K562 (cell line): ENCODE measurements at regions not wholly inside any gene's neighbourhood (a gene's known extent, or its start where the extent isn't known, plus 50 kb on each side); places are given as distances from the start of the nearest gene placed in this dataset.

ENCODE experiments used
- CBX5 ChIP-seq: IDR thresholded peaks from 2 replicates; pipeline ENCODE4 v1.6.1; 2014; ENCODE audit warnings: low read depth, borderline replicate concordance
- CHD1 ChIP-seq: fragments of 200-600 bp; sonication (generic); IDR thresholded peaks from one replicate; pipeline ENCODE4 v1.6.1; 2012; ENCODE audit warnings: mild to moderate bottlenecking, moderate library complexity, low read length, inconsistent platforms
- CREM ChIP-seq: IDR thresholded peaks from 2 replicates; pipeline ENCODE4 v1.6.1; 2014; ENCODE audit warnings: antibody characterized with exemption, low read depth
- EP400 ChIP-seq: fragments of 450-650 bp; IDR thresholded peaks from 2 replicates; pipeline ENCODE4 v1.6.1; 2017; ENCODE audit warnings: antibody characterized with exemption, mild to moderate bottlenecking, moderate library complexity
- ILF3 ChIP-seq: fragments of 450-650 bp; IDR thresholded peaks from 2 replicates; pipeline ENCODE4 v1.6.1; 2018; ENCODE audit warnings: antibody characterized with exemption, mild to moderate bottlenecking, moderate library complexity, borderline replicate concordance
- KDM4B ChIP-seq, 2 experiments: fragments of 450-650 bp in 1 of 2; sonication (generic) in 1 of 2; IDR thresholded peaks; 2 replicates each; pipeline ENCODE4 v1.6.1; 2016 to 2017; ENCODE audit warnings: borderline replicate concordance in 2 of 2, antibody characterized with exemption in 1 of 2, low read depth in 1 of 2, mild to moderate bottlenecking in 1 of 2
- NFATC3 ChIP-seq: fragments of 450-650 bp; IDR thresholded peaks from 2 replicates; pipeline ENCODE4 v1.6.1; 2017; ENCODE audit warnings: mild to moderate bottlenecking
- NR2F6 ChIP-seq: fragments of 450-650 bp; formaldehyde crosslinking; IDR thresholded peaks from 2 replicates; pipeline ENCODE4 v1.4.0; 2020; ENCODE audit warnings: mild to moderate bottlenecking
- POLR2A ChIP-seq: fragments of 450-650 bp; conservative IDR thresholded peaks from 2 replicates; pipeline ENCODE4 v1.6.1; 2016
- RCOR1 ChIP-seq, 2 experiments: IDR thresholded peaks; 2 replicates each; pipeline ENCODE4 v1.6.1; 2012; ENCODE audit warnings: low read depth in 2 of 2, low read length in 2 of 2, borderline replicate concordance in 1 of 2, improper control_type of control experiment in 1 of 2
- TF ChIP-seq, protein P1 (sequence below): sonication (generic); formaldehyde crosslinking; IDR thresholded peaks from 2 replicates; pipeline ENCODE4 v1.8.0; 2023; ENCODE audit warnings: mild to moderate bottlenecking, missing genetic modification reagents

DNA sequence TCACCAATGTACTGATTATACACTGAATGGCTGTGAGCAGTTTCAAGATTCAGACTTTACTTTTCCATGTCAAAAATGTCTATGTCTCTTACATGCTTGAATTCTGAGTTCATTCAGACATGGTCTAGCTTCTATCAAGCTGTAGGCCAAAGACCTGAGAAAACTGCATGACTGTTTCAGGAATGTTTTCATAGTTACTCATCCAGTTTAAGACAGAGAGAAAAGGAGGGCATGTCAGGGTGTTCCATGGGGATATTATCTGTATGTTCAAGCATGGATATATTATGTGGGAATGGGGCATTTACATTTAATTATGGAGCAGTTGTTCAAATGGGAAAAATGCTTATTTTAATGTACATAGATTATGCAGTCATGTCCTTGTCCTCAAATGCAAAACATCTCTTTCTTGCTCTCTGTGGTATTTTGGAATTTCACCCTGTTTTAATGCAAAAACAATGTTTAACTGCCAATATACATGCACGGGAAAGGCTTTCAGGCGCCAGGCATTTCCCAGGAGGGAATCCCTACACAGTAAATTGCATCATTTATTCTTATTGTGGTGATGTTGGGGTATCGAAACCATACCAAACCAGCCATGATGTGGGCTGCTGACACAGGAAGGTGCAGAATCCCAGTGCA is 429.1 kb upstream of the INTU start:
- TF ChIP-seq NFATC3 = no peak
- TF ChIP-seq CBX5 = no peak
- TF ChIP-seq POLR2A = no peak
- no peak for TF ChIP-seq RCOR1 (IDR thresholded peaks at IDR 0.05; ENCODE audit: borderline replicate concordance in 1 of 2, low read depth in 2 of 2, low read length in 2 of 2)
- TF ChIP-seq EP400 = no peak
- no peak for TF ChIP-seq ILF3
- TF ChIP-seq, protein P1, sequence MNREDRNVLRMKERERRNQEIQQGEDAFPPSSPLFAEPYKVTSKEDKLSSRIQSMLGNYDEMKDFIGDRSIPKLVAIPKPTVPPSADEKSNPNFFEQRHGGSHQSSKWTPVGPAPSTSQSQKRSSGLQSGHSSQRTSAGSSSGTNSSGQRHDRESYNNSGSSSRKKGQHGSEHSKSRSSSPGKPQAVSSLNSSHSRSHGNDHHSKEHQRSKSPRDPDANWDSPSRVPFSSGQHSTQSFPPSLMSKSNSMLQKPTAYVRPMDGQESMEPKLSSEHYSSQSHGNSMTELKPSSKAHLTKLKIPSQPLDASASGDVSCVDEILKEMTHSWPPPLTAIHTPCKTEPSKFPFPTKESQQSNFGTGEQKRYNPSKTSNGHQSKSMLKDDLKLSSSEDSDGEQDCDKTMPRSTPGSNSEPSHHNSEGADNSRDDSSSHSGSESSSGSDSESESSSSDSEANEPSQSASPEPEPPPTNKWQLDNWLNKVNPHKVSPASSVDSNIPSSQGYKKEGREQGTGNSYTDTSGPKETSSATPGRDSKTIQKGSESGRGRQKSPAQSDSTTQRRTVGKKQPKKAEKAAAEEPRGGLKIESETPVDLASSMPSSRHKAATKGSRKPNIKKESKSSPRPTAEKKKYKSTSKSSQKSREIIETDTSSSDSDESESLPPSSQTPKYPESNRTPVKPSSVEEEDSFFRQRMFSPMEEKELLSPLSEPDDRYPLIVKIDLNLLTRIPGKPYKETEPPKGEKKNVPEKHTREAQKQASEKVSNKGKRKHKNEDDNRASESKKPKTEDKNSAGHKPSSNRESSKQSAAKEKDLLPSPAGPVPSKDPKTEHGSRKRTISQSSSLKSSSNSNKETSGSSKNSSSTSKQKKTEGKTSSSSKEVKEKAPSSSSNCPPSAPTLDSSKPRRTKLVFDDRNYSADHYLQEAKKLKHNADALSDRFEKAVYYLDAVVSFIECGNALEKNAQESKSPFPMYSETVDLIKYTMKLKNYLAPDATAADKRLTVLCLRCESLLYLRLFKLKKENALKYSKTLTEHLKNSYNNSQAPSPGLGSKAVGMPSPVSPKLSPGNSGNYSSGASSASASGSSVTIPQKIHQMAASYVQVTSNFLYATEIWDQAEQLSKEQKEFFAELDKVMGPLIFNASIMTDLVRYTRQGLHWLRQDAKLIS (CRISPR knock-in tag) = no peak
- no peak for TF ChIP-seq NR2F6 (CRISPR knock-in tag)
- no peak for TF ChIP-seq CREM
- no peak for TF ChIP-seq KDM4B (IDR thresholded peaks at IDR 0.05; ENCODE audit: borderline replicate concordance in 2 of 2, low read depth in 1 of 2)
- no peak for TF ChIP-seq CHD1
